GM23338 (cell line): ENCODE measurements at regions not wholly inside any gene's neighbourhood (a gene's known extent, or its start where the extent isn't known, plus 50 kb on each side); places are given as distances from the start of the nearest gene placed in this dataset.

ENCODE experiments used
- CREB1 ChIP-seq: fragments of 250-450 bp; sonication (Bioruptor Pico); IDR thresholded peaks from 2 replicates; pipeline ENCODE4 v1.5.0; 2020; ENCODE audit warnings: low read depth, mild to moderate bottlenecking, moderate library complexity
- CTCF ChIP-seq, 2 experiments: fragments of 200-600 bp in 1 of 2; sonication (generic) in 1 of 2; conservative IDR thresholded peaks; 2 replicates each; pipeline versions ENCODE4 v1.5.1 to v1.6.1; 2016 to 2017; ENCODE audit warnings: antibody characterized with exemption in 2 of 2, low read depth in 2 of 2, mild to moderate bottlenecking in 2 of 2, moderate library complexity in 1 of 2
- EZH2 ChIP-seq: fragments of 200-600 bp; sonication (generic); IDR thresholded peaks from one replicate; pipeline ENCODE4 v1.8.0; 2017; ENCODE audit warnings: antibody characterized with exemption, mild to moderate bottlenecking, low read depth; ENCODE audit not compliant: unreplicated experiment
- EZH2phosphoT487 ChIP-seq: fragments of 200-600 bp; sonication (generic); IDR thresholded peaks from one replicate; pipeline ENCODE4 v1.8.1; 2018; ENCODE audit warnings: antibody characterized with exemption; ENCODE audit not compliant: unreplicated experiment
- JUNB ChIP-seq: IDR thresholded peaks from one replicate; pipeline ENCODE4 v1.6.1; 2016; ENCODE audit warnings: antibody characterized with exemption; ENCODE audit not compliant: unreplicated experiment
- NANOG ChIP-seq: IDR thresholded peaks from 2 replicates; pipeline ENCODE4 v1.6.1; 2016; ENCODE audit warnings: antibody characterized with exemption, borderline replicate concordance
- POLR2AphosphoS5 ChIP-seq: IDR thresholded peaks from 2 replicates; pipeline ENCODE4 v1.6.1; 2016; ENCODE audit warnings: antibody characterized with exemption, low read depth
- REST ChIP-seq: IDR thresholded peaks from one replicate; pipeline ENCODE4 v1.6.1; 2018; ENCODE audit warnings: antibody characterized with exemption; ENCODE audit not compliant: unreplicated experiment
- ZNF114 ChIP-seq: fragments of 250-450 bp; sonication (Bioruptor Pico); IDR thresholded peaks from 2 replicates; pipeline ENCODE4 v1.5.0; 2020; ENCODE audit warnings: mild to moderate bottlenecking, moderate library complexity
- ZNF331 ChIP-seq: fragments of 250-450 bp; sonication (Bioruptor Pico); IDR thresholded peaks from 2 replicates; pipeline ENCODE4 v1.5.0; 2020; ENCODE audit warnings: low read depth, mild to moderate bottlenecking, moderate library complexity

- no peak for TF ChIP-seq CTCF (conservative IDR thresholded peaks at IDR 0.05; ENCODE audit: low read depth in 2 of 2)
- no peak for TF ChIP-seq EZH2
- no peak for TF ChIP-seq POLR2AphosphoS5
- TF ChIP-seq REST = no peak
- no peak for TF ChIP-seq CREB1
- no peak for TF ChIP-seq ZNF331 (CRISPR knock-in tag)
- TF ChIP-seq JUNB = no peak
- TF ChIP-seq EZH2phosphoT487 = no peak
- TF ChIP-seq ZNF114 (CRISPR knock-in tag) = no peak
- TF ChIP-seq NANOG = no peak
Measured at GRCh38 chr14:98203421-98203820, 1068.6 kb downstream of the BCL11B start.
